ENCODE measurements at regions not wholly inside any gene's neighbourhood (a gene's known extent, or its start where the extent isn't known, plus 50 kb on each side); places are given as distances from the start of the nearest gene placed in this dataset.

DNA sequence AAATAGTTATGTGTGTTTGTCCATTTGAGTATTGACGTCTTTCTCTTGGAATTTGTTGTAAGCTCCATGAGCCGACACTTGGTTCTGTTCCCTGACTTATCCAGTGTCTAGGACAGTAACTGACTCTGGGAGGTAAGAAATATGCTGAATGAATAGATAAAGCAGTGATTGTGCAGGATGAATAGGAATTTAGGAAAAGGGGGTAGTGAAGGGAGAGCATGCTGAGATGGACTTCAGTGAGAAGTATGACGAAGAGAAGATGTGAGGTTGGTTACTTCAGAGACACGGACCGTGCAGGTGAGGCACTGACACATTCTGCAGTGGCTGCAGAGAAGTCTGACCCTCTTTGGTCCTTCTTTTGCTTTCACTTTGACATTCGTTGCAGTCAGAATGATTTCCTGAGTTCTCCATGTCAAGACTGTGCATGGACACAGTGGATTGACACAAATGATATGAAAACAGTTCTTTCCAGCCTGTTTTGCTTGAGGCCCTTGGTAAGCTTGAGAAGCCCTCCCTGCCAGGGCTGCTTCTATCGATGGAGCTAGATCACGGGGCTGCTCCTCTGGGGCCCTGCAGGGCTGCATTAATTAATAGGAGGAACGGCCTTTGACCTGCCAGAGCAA, 261.5 kb upstream of the SORCS1 start:
- Mint-ChIP-seq H3K4me1 (ENCODE audit: low read depth) (no peaks in the 10 kb centered on the region), H3K27ac (no peak overlapping the region), H3K36me3 (ENCODE audit: low read depth) (no peaks in the 10 kb centered on the region), H3K27me3 (no peaks in the 10 kb centered on the region), H3K4me3 (no peak overlapping the region), H3K9me3 (peaks cover 14% of the 10 kb centered on the region)
- no peak for DNase-seq

DNA sequence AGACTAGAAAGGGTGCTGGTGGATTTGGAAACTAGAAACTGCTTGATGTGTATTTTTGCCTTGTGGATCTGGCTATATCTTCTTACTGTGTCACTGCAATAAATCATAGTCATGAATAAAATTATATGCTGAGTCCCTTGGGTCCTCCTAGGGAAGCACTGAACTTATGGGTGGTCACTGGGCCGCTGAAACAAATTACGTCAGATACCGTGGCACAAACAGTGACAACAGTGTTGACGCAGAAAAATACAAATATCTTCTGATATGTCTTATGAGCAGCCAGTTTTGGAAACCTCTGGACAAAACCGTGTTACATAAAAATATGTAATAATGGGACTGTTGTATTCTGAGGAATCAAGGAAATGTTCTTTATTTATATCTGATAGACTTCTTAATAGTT, 260.1 kb upstream of the SORCS1 start:
- H3K36me3 Mint-ChIP-seq (ENCODE audit: low read depth), result no peaks in the 10 kb centered on the region
- H3K27me3 Mint-ChIP-seq, result no peaks in the 10 kb centered on the region
- H3K4me3 Mint-ChIP-seq, result no peak overlapping the region
- H3K4me1 Mint-ChIP-seq (ENCODE audit: low read depth), result no peaks in the 10 kb centered on the region
- H3K9me3 Mint-ChIP-seq, result peaks cover 14% of the 10 kb centered on the region
- no peak for DNase-seq
- H3K27ac Mint-ChIP-seq, result no peak overlapping the region

DNA sequence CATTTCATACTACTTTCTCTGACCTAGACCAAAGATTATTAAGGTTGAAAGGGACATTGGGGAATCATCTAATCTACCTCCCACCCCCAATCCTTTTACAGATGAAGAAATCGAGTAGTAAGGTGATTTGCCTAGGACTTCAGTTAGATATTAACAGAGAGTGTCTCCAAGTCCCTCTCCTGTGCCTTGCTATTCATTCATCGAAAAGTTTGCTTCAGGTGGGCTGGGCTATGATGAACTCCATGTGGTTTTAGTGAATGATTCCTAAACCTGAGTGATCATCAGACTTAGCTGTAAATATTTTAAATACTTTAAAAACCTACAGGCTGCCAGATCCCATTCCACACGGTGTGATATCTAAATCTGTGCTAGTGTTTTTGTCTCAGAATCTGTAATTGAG, 259.4 kb upstream of the SORCS1 start:
- no peak overlapping the region for H3K4me3 Mint-ChIP-seq

DNA sequence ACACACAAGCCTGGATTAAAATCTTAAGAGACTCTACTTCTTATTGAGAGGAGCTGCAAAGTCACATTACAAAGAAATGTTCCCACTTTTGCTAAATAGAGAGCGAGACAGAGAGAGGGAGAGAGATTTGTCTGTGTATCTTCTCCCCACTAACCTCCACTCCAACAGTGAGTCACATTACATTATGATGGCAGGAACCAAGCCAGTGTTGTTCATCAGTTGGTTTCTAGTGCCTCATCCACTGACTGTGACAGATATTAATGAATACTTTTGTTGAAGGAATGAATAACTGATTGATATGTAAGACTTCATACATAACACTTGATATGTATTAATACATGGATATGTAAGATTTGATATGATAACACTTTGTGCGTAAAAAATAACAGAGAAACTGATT, 258.2 kb upstream of the SORCS1 start:
- no peak overlapping the region for H3K27ac Mint-ChIP-seq
- no peak for DNase-seq
- H3K36me3 Mint-ChIP-seq (ENCODE audit: low read depth), result no peaks in the 10 kb centered on the region
- no peaks in the 10 kb centered on the region for H3K27me3 Mint-ChIP-seq
- no peak overlapping the region for H3K4me3 Mint-ChIP-seq
- H3K4me1 Mint-ChIP-seq (ENCODE audit: low read depth), result no peaks in the 10 kb centered on the region
- H3K9me3 Mint-ChIP-seq, result peaks cover 17% of the 10 kb centered on the region

More for the DNA sequence above, 259.4 kb upstream of the SORCS1 start:
- Mint-ChIP-seq H3K27ac (no peak overlapping the region), H3K9me3 (peaks cover 14% of the 10 kb centered on the region), H3K36me3 (ENCODE audit: low read depth) (no peaks in the 10 kb centered on the region), H3K4me1 (ENCODE audit: low read depth) (no peaks in the 10 kb centered on the region), H3K27me3 (no peaks in the 10 kb centered on the region)
- no peak for DNase-seq

DNA sequence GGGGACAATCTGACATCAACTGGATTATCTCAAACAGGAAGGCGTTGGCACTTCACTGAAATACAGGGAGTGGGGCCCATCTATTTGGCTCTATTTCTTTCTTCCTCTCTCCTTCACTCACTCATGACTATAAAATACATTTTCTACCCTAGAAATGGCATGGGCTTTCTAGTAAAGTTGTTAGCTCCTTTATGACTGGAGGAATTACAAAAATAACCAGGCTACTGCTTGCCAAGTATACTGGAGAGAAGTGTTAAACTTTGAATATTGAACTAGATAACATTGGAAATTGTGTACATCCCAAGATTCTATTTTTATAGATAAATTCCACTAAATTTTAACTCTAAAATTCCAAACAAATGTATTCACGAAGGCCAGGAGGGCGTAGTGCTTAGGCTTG, 255.7 kb upstream of the SORCS1 start:
- no peaks in the 10 kb centered on the region for H3K4me1 Mint-ChIP-seq (ENCODE audit: low read depth)
- H3K36me3 Mint-ChIP-seq (ENCODE audit: low read depth), result no peaks in the 10 kb centered on the region
- no peak overlapping the region for H3K4me3 Mint-ChIP-seq
- no peak for DNase-seq
- no peaks in the 10 kb centered on the region for H3K27me3 Mint-ChIP-seq
- no peak overlapping the region for H3K27ac Mint-ChIP-seq
- peaks cover 11% of the 10 kb centered on the region for H3K9me3 Mint-ChIP-seq

DNA sequence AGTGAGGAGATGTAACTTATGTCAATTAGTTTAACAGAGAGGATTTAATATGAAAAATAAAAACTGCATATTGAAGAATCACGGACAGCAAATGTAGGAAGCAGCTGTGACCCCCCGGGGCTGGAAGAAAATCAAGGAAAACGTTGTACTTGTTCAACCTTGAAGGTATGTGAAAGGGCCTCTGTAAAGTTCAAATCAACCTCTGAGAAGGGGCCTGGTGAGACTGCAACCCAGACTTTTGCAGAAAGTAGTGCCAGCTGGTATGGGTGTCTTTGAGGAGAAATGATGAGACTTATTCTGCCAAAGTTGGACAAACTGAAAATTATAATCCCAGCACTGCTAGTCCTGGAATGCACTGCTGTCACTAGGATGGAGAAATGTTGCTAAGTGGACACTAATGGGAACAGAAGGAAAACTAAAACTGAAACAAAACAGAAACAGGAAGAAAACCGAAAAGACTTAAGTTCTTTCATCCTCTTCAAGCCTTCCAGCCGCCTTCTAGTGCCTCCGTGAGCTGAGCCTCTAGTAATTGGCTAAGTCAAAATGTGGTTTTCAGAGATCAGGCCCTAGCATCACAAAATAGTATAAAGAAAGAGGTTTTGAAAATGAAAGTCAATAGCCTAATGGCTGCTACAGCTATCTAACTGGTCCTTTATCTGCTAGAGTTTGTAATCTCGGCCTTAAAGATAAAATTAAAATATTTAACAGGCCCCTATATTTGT, 253.7 kb upstream of the SORCS1 start:
- peaks cover 18% of the 10 kb centered on the region for H3K9me3 Mint-ChIP-seq
- H3K36me3 Mint-ChIP-seq (ENCODE audit: low read depth), result no peaks in the 10 kb centered on the region
- H3K27me3 Mint-ChIP-seq, result no peaks in the 10 kb centered on the region
- no peak overlapping the region for H3K27ac Mint-ChIP-seq
- no peak overlapping the region for H3K4me3 Mint-ChIP-seq
- no peak for DNase-seq
- no peaks in the 10 kb centered on the region for H3K4me1 Mint-ChIP-seq (ENCODE audit: low read depth)

DNA sequence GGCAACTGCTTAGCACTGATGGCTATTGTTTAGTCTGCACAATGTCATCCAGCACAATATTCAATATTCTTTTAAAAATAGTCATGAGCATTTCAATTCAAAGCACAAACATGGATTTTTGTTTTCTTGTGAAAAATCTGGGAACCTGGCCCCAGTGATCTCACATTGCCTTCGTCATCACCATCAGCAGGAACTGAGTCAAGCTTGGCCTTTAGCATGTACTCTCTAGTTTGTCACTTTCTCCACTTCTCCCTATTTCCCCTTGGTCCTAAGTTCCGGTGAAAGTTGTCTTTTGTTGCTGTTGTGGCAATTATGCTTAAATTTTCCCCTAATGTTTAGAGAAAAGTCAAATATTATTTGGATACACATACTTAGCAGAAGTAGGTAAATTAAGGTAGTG, 252.9 kb upstream of the SORCS1 start:
- peaks cover 20% of the 10 kb centered on the region for H3K9me3 Mint-ChIP-seq
- H3K27me3 Mint-ChIP-seq, result no peaks in the 10 kb centered on the region
- H3K4me3 Mint-ChIP-seq, result no peak overlapping the region
- no peaks in the 10 kb centered on the region for H3K36me3 Mint-ChIP-seq (ENCODE audit: low read depth)
- no peak for DNase-seq
- no peak overlapping the region for H3K27ac Mint-ChIP-seq
- H3K4me1 Mint-ChIP-seq (ENCODE audit: low read depth), result no peaks in the 10 kb centered on the region

DNA sequence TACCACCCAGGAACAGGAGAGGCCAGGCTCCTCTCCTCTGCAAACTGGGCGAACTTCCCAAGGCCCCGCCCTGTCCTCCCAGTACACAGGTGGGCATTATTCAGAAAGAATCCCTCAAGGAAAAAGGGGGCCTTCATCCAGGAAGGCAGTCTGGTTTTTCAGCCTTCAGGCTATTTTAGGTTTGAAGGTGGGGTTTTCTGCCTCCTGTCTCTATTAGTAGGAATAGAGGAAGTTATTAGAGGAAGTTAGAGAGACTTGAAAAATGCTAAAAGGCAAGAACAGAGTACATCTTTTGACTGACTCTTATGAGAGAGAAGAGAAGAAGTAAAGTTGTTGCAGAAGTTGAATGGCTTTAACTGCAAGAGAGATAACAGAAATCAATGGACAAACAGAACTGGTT, 250.9 kb upstream of the SORCS1 start:
- H3K27me3 Mint-ChIP-seq, result no peaks in the 10 kb centered on the region
- no peak for DNase-seq
- peaks cover 19% of the 10 kb centered on the region for H3K9me3 Mint-ChIP-seq
- H3K4me1 Mint-ChIP-seq (ENCODE audit: low read depth), result no peaks in the 10 kb centered on the region
- no peak overlapping the region for H3K27ac Mint-ChIP-seq
- H3K4me3 Mint-ChIP-seq, result no peak overlapping the region
- no peaks in the 10 kb centered on the region for H3K36me3 Mint-ChIP-seq (ENCODE audit: low read depth)

DNA sequence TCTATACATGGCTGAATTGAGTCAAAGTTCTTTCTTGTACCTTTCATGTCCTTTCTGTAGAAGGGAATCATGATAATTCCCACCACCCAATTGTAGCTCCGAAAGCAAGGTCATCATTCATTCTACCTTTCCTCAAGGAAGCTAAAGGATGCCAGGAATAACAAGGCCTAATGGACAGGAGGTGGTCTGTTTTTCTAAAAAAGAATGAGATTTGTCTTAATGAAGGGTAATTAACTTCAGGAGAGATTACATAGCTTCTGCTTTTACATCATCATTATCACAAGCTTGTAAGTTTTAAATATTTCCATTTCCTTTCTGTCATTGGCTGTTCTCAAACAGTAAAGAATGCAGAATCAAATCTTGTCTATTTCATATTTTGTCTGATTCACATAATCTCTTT, 249.5 kb upstream of the SORCS1 start:
- Mint-ChIP-seq H3K4me3 (no peak overlapping the region), H3K36me3 (ENCODE audit: low read depth) (no peaks in the 10 kb centered on the region), H3K9me3 (peaks cover 24% of the 10 kb centered on the region), H3K27ac (no peak overlapping the region), H3K27me3 (no peaks in the 10 kb centered on the region), H3K4me1 (ENCODE audit: low read depth) (no peaks in the 10 kb centered on the region)
- DNase-seq, result no peak

DNA sequence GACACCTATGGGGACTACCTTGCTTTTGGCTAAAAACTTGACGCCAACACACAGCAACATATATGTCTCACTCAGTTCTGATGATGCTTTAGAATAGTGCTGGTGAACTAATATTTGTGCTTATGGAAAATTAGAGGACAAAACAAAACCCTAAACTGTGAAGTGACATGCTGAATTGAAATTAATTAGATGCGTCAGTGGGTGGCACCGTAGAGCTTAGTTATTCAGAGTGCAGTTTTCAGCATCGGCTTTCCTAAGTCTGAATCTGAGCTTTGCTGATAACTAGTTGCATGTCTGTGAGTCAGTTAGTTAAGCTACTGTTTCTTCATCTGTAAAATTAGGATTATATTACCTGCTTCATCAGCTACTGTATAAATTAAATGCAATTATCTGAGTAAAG, 245.0 kb upstream of the SORCS1 start:
- no peaks in the 10 kb centered on the region for H3K36me3 Mint-ChIP-seq (ENCODE audit: low read depth)
- H3K27ac Mint-ChIP-seq, result no peak overlapping the region
- H3K9me3 Mint-ChIP-seq, result peaks cover 24% of the 10 kb centered on the region
- no peaks in the 10 kb centered on the region for H3K27me3 Mint-ChIP-seq
- no peaks in the 10 kb centered on the region for H3K4me1 Mint-ChIP-seq (ENCODE audit: low read depth)
- no peak overlapping the region for H3K4me3 Mint-ChIP-seq
- DNase-seq, result no peak

DNA sequence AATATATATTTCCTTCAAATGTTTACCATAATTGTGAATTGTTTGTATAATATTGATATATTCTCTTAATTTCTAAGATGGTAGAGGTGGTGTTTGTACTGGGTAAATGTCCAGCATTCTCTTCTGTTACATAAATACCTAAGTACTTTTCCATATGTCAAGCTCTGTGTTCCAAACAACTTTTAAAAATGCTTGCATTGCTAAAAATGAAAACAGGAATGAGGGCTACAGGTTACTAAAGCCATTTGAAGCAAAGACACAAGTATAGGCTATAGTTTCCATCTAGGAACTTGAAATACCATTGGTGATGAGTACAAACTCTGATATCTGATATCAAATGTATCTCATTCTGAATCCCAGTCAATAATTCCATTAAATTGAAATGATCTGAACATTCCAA, 233.6 kb upstream of the SORCS1 start:
- H3K9me3 Mint-ChIP-seq, result peaks cover 16% of the 10 kb centered on the region
- H3K27ac Mint-ChIP-seq, result no peak overlapping the region
- H3K36me3 Mint-ChIP-seq (ENCODE audit: low read depth), result no peaks in the 10 kb centered on the region
- no peaks in the 10 kb centered on the region for H3K27me3 Mint-ChIP-seq
- H3K4me3 Mint-ChIP-seq, result no peak overlapping the region
- H3K4me1 Mint-ChIP-seq (ENCODE audit: low read depth), result no peaks in the 10 kb centered on the region
- DNase-seq, result no peak

DNA sequence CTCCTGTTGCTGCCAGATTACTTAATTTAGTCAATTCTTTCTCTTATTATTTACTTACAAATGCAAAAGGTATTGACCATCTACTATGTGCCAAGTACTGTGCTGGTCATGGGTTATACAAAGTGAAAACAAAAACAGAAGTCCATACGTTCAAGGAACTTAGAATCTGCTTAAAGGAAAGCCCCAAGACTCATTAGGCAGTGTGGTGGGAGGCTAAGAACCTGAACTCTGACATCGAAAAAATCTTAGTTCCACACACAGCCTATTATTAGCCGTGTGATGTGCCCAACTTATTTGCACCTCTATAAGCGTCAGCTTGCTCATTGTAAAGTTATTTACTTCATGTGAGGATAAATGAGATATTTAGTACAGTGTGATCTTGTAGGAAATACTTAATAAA, 227.4 kb upstream of the SORCS1 start:
- no peak overlapping the region for H3K27ac Mint-ChIP-seq
- peaks cover 9% of the 10 kb centered on the region for H3K9me3 Mint-ChIP-seq
- no peak overlapping the region for H3K4me3 Mint-ChIP-seq
- no peaks in the 10 kb centered on the region for H3K36me3 Mint-ChIP-seq (ENCODE audit: low read depth)
- H3K27me3 Mint-ChIP-seq, result no peaks in the 10 kb centered on the region
- no peaks in the 10 kb centered on the region for H3K4me1 Mint-ChIP-seq (ENCODE audit: low read depth)
- DNase-seq, result no peak

DNA sequence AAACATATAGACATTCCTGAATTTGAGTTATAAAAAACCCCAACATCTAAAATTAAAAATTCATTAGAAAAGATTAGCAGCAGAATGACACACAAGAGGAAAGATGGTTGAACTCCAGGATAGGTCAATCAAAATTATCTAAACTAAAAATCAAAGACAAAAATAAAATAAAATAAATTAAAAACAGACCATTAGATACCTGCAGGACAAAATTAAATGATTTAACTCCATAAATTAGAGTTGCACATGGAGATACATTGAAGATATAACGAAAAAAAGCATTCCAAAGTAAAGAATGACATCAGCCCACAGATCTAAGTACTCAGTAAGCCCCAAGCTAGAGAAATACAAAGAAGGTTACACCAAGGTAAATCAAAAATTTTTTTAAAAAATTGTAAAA, 226.1 kb upstream of the SORCS1 start:
- no peaks in the 10 kb centered on the region for H3K27me3 Mint-ChIP-seq
- H3K36me3 Mint-ChIP-seq (ENCODE audit: low read depth), result no peaks in the 10 kb centered on the region
- no peak for DNase-seq
- H3K4me1 Mint-ChIP-seq (ENCODE audit: low read depth), result no peaks in the 10 kb centered on the region
- peaks cover 7% of the 10 kb centered on the region for H3K9me3 Mint-ChIP-seq
- no peak overlapping the region for H3K4me3 Mint-ChIP-seq
- H3K27ac Mint-ChIP-seq, result no peak overlapping the region

DNA sequence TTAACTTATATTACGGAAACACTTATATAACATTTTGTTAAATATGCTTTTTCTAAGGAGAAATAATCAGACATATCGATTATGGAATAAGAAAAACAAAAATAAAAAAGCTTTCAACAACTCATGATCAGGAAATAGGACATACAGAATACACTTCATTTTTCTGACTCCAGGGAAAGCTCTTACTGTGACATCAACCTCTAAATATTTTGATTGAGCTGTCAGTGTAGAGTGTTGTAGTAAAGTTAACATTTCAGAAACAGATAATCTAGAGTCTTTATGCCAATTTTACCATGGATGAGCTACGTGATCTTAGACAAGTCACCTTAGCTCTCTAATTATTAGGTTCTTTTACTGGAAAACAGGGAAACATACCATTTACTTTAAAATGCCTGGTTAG, 218.9 kb upstream of the SORCS1 start:
- no peaks in the 10 kb centered on the region for H3K4me1 Mint-ChIP-seq (ENCODE audit: low read depth)
- H3K4me3 Mint-ChIP-seq, result no peak overlapping the region
- no peaks in the 10 kb centered on the region for H3K36me3 Mint-ChIP-seq (ENCODE audit: low read depth)
- H3K27me3 Mint-ChIP-seq, result no peaks in the 10 kb centered on the region
- no peak for DNase-seq
- no peak overlapping the region for H3K27ac Mint-ChIP-seq
- H3K9me3 Mint-ChIP-seq, result peaks cover 12% of the 10 kb centered on the region

DNA sequence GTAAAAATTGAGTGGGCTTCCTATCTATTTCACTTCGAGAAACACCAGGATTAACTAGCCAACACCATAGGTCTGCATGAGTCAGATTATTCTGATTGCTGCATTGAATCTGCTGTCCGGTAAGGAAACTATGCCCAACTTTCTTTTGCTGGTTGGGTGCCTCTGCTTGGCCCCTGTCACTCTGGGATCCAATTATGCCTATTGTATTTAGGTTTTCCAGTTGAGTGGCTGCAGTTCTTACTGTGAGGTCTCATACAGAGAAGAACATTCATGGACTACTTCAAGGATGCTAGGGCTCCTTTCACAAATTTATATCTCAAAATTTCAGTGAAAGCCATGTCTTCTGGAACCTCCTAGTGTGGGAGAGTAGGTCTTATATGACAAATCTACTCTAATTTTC, 215.1 kb upstream of the SORCS1 start:
- Mint-ChIP-seq H3K36me3 (ENCODE audit: low read depth) (no peaks in the 10 kb centered on the region), H3K9me3 (peaks cover 21% of the 10 kb centered on the region), H3K27ac (no peak overlapping the region), H3K27me3 (no peaks in the 10 kb centered on the region), H3K4me3 (no peak overlapping the region), H3K4me1 (ENCODE audit: low read depth) (no peaks in the 10 kb centered on the region)
- no peak for DNase-seq

DNA sequence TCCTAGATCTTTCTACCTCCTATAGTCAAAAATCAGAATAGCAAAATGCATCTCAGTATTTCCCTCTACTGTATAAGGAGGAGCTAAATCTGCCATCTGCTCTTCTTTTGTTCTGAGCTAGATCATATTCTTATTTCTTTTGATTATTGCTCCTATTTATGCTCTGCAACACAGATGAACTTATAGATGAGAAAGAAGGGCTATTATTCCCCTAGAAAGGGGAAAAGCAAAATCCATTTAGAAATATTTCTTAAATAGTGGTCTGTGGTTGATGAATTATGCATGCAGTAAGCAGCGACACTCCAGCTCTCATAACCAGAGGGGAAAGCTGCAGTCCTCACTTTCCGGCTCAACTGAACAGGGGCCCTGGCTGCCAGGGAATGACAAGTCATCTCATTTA, 207.3 kb upstream of the SORCS1 start:
- DNase-seq, result no peak
- Mint-ChIP-seq H3K27me3 (no peaks in the 10 kb centered on the region), H3K4me1 (ENCODE audit: low read depth) (no peaks in the 10 kb centered on the region), H3K9me3 (peaks cover 16% of the 10 kb centered on the region), H3K27ac (no peak overlapping the region), H3K4me3 (no peak overlapping the region), H3K36me3 (ENCODE audit: low read depth) (no peaks in the 10 kb centered on the region)
